DND-41 (cell line): ENCODE measurements at regions not wholly inside any gene's neighbourhood (a gene's known extent, or its start where the extent isn't known, plus 50 kb on each side); places are given as distances from the start of the nearest gene placed in this dataset.

Experiments
- ATAC-seq: fragments of 200-7000 bp; cut with Tn5 transposase; 3 replicates; pipeline ENCODE4 v1.9.1; 2021; ENCODE audit warnings: low read depth; ENCODE audit not compliant: insufficient read depth
- DNase-seq: peaks from one replicate; pipeline ENCODE4 v3.0.0-alpha.2; 2020
- H2AFZ ChIP-seq: 2 replicates; pipeline ENCODE4 v1.6.0; 2012; ENCODE audit warnings: low read depth, low read length
- H3K27ac ChIP-seq: 2 replicates; pipeline ENCODE4 v1.5.1; 2012; ENCODE audit warnings: low read length, inconsistent platforms
- H3K27me3 ChIP-seq: fragments of 200-600 bp; sonication (generic); 2 replicates; pipeline ENCODE4 v1.6.0; 2012; ENCODE audit warnings: low read length, mild to moderate bottlenecking, inconsistent platforms; ENCODE audit not compliant: insufficient read depth, poor library complexity
- H3K36me3 ChIP-seq: 2 replicates; pipeline ENCODE4 v1.5.1; 2012; ENCODE audit warnings: low read length, inconsistent platforms; ENCODE audit not compliant: insufficient read depth
- H3K4me1 ChIP-seq: 2 replicates; pipeline ENCODE4 v1.5.1; 2012; ENCODE audit warnings: mild to moderate bottlenecking, low read length; ENCODE audit not compliant: insufficient read depth
- H3K4me2 ChIP-seq: 2 replicates; pipeline ENCODE4 v1.6.0; 2012; ENCODE audit warnings: mild to moderate bottlenecking, moderate library complexity, low read length, inconsistent platforms; ENCODE audit not compliant: insufficient read depth
- H3K4me3 ChIP-seq, 2 experiments: fragments of 200-600 bp in 1 of 2; shearing (Covaris generic) in 1 of 2; 2 replicates each; pipeline ENCODE4 v1.5.1; 2012 to 2016; ENCODE audit warnings: inconsistent platforms in 2 of 2, low read length in 2 of 2, mild to moderate bottlenecking in 2 of 2, low read depth in 1 of 2, moderate library complexity in 1 of 2
- H3K79me2 ChIP-seq: 2 replicates; pipeline ENCODE4 v1.6.0; 2012; ENCODE audit warnings: low read length, inconsistent platforms; ENCODE audit not compliant: insufficient read depth
- H3K9ac ChIP-seq: 2 replicates; pipeline ENCODE4 v1.6.0; 2012; ENCODE audit warnings: low read depth, mild to moderate bottlenecking, inconsistent platforms, low read length, moderate library complexity
- H3K9me3 ChIP-seq: 2 replicates; pipeline ENCODE4 v1.5.1; 2012; ENCODE audit warnings: low read length, moderate library complexity, mild to moderate bottlenecking, inconsistent platforms; ENCODE audit not compliant: insufficient read depth, severe bottlenecking
- H4K20me1 ChIP-seq: 2 replicates; pipeline ENCODE4 v1.6.0; 2012; ENCODE audit warnings: low read length; ENCODE audit not compliant: insufficient read depth
- EZH2 ChIP-seq: IDR thresholded peaks from 3 replicates; pipeline ENCODE4 v1.6.1; 2012; ENCODE audit warnings: borderline replicate concordance, low read depth, mild to moderate bottlenecking, moderate library complexity, low read length, inconsistent platforms; ENCODE audit not compliant: severe bottlenecking
- TF ChIP-seq, protein P1 (sequence below): IDR thresholded peaks from 2 replicates; pipeline ENCODE4 v1.5.1; 2012; ENCODE audit warnings: borderline replicate concordance, low read length, moderate library complexity, mild to moderate bottlenecking; ENCODE audit not compliant: poor library complexity, severe bottlenecking; ENCODE audit errors: extremely low read depth

DNA sequence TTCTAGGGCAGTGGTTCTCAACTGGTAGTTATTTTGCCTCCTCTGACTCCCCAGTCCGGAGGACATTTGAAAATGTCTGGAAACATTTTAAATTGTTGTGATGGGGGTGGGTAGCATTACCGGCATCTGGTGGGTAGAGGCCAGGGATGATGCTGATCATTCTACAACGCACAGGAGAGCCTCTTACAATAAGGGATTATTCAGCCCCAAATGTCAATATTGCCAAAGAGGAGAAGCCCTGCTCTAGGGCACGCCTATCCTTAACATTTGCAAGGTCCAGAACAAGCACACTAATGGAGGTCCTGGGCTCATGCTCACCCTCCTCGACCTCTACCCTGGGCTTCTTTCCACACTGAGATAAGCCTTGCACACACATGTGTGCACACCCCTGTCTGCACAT is 106.4 kb downstream of the MINAR1 start:
- Histone ChIP-seq H3K27me3 (no peaks in the 10 kb centered on the region), H3K79me2 (no peaks in the 10 kb centered on the region), H3K4me3 (no peak overlapping the region), H3K9me3 (no peaks in the 10 kb centered on the region), H3K27ac (no peak overlapping the region), H3K4me2 (no peak overlapping the region), H3K9ac (no peak overlapping the region), H3K4me1 (no peaks in the 10 kb centered on the region), H3K36me3 (no peaks in the 10 kb centered on the region), H4K20me1 (no peaks in the 10 kb centered on the region), H2AFZ (no peak overlapping the region)
- TF ChIP-seq EZH2: no peak
- TF ChIP-seq, protein P1, sequence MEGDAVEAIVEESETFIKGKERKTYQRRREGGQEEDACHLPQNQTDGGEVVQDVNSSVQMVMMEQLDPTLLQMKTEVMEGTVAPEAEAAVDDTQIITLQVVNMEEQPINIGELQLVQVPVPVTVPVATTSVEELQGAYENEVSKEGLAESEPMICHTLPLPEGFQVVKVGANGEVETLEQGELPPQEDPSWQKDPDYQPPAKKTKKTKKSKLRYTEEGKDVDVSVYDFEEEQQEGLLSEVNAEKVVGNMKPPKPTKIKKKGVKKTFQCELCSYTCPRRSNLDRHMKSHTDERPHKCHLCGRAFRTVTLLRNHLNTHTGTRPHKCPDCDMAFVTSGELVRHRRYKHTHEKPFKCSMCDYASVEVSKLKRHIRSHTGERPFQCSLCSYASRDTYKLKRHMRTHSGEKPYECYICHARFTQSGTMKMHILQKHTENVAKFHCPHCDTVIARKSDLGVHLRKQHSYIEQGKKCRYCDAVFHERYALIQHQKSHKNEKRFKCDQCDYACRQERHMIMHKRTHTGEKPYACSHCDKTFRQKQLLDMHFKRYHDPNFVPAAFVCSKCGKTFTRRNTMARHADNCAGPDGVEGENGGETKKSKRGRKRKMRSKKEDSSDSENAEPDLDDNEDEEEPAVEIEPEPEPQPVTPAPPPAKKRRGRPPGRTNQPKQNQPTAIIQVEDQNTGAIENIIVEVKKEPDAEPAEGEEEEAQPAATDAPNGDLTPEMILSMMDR: no peak
- ATAC-seq (no peak), DNase-seq (no peak)

DNA sequence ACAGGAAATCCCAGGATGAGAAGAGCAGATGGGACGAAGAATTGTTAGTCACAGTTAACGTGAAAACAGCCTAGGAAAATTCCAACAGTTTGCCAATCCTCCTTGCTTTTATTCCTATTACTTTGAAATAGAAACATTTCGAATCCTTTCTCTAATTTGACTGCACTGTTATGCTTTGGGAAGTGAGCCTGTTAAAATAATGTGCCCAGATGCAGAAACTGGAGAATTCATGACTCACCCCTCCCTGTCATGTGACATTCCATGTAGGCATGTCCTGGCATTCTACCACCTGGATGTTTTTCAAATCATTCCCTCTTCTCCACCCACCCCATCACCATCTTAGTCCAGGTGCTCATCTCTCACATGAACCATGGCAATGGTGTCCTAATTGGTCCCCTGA is 107.3 kb downstream of the MINAR1 start:
- DNase-seq (no peak), ATAC-seq (no peak)
- Histone ChIP-seq H3K4me1 (no peaks in the 10 kb centered on the region), H3K27me3 (no peaks in the 10 kb centered on the region), H3K9ac (no peak overlapping the region), H3K9me3 (no peaks in the 10 kb centered on the region), H2AFZ (no peak overlapping the region), H3K27ac (no peak overlapping the region), H3K4me3 (no peak overlapping the region), H3K36me3 (no peaks in the 10 kb centered on the region), H3K79me2 (no peaks in the 10 kb centered on the region), H3K4me2 (no peak overlapping the region), H4K20me1 (no peaks in the 10 kb centered on the region)
- no peak for TF ChIP-seq EZH2
- TF ChIP-seq, protein P1: no peak

DNA sequence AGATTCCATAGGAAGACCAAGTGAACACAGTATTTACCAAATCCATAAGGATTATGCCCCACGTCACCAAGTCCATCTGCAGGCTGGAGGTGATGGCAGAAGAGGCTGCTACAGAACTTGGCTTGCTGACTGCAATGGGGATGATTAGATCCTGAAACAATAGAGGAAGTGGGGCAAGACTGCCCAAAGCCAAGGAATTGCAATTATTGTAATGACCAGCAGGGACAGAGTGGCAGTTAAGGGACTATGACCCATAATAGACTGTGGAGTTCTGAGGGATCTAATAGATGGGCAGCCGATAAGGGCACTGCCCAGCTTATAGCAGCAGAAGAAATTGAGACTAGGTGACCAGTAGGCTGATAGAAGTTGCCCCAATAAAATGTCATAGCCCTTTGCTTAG is 108.4 kb downstream of the MINAR1 start:
- H3K4me3 ChIP-seq: no peak overlapping the region
- H3K79me2 ChIP-seq: no peaks in the 10 kb centered on the region
- no peak for TF ChIP-seq EZH2
- TF ChIP-seq, protein P1: no peak
- H3K36me3 ChIP-seq: no peaks in the 10 kb centered on the region
- ATAC-seq (no peak), DNase-seq (no peak)
- no peak overlapping the region for H3K4me2 ChIP-seq
- H3K9ac ChIP-seq: no peak overlapping the region
- H3K27ac ChIP-seq: no peak overlapping the region
- no peaks in the 10 kb centered on the region for H3K27me3 ChIP-seq
- no peak overlapping the region for H2AFZ ChIP-seq
- no peaks in the 10 kb centered on the region for H3K4me1 ChIP-seq
- H4K20me1 ChIP-seq: no peaks in the 10 kb centered on the region
- H3K9me3 ChIP-seq: no peaks in the 10 kb centered on the region

DNA sequence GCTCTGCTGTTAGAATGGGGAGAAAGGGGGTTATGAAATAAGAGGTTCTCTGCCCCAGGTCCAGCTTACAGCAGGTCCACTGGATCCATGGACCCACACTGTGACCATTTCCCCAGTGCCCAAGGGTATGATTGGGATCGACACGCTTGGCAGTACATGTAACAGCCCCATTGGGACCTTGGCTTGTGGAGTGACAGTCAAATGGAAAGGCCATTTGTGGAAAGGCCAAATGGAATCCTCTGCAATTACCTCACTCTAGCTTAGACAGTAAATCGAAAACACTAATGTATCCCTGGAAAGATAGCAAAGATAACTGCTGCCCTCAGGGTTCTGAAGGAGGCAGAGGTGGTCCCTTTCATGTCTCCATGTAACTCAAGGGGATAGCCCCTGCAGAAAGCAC is 109.1 kb downstream of the MINAR1 start:
- no peaks in the 10 kb centered on the region for H3K27me3 ChIP-seq
- no peak overlapping the region for H3K4me2 ChIP-seq
- no peak overlapping the region for H2AFZ ChIP-seq
- no peaks in the 10 kb centered on the region for H3K36me3 ChIP-seq
- no peak for DNase-seq
- no peaks in the 10 kb centered on the region for H3K79me2 ChIP-seq
- H3K4me3 ChIP-seq: no peak overlapping the region
- H3K9ac ChIP-seq: no peak overlapping the region
- no peak for ATAC-seq
- TF ChIP-seq, protein P1: no peak
- TF ChIP-seq EZH2: no peak
- no peaks in the 10 kb centered on the region for H3K9me3 ChIP-seq
- no peaks in the 10 kb centered on the region for H3K4me1 ChIP-seq
- H4K20me1 ChIP-seq: no peaks in the 10 kb centered on the region
- H3K27ac ChIP-seq: no peak overlapping the region
